HG03457 (cell line): ENCODE measurements at regions not wholly inside any gene's neighbourhood (a gene's known extent, or its start where the extent isn't known, plus 50 kb on each side); places are given as distances from the start of the nearest gene placed in this dataset.

Experiments used
- ATAC-seq: cut with Tn5 transposase; IDR thresholded peaks from one replicate; pipeline ENCODE4 v1.9.1; 2021; ENCODE audit warnings: moderate number of reproducible peaks; ENCODE audit not compliant: unreplicated experiment

- no peak for ATAC-seq
Observed at GRCh38 chr2:236317938-236318396, 53.8 kb upstream of the ASB18 start.

GRCh38 chr2:236318401-236318800 is 54.2 kb upstream of the ASB18 start:
- no peak for ATAC-seq

- ATAC-seq: no peak
Observed at GRCh38 chr2:236319036-236319435, 54.8 kb upstream of the ASB18 start.

- ATAC-seq: no peak
Observed at GRCh38 chr2:236321415-236321814, 57.2 kb upstream of the ASB18 start.

GRCh38 chr2:236333417-236334121 is 69.4 kb upstream of the ASB18 start:
- no peak for ATAC-seq

GRCh38 chr2:236334122-236334876 is 70.1 kb upstream of the ASB18 start:
- no peak for ATAC-seq

- no peak for ATAC-seq
Observed at GRCh38 chr2:236335696-236336574, 71.7 kb upstream of the ASB18 start.

- no peak for ATAC-seq
Observed at GRCh38 chr2:236336575-236337464, 72.6 kb upstream of the ASB18 start.

GRCh38 chr2:236337465-236338325 is 73.5 kb upstream of the ASB18 start:
- no peak for ATAC-seq

GRCh38 chr2:236338495-236339184 is 74.4 kb upstream of the ASB18 start:
- no peak for ATAC-seq

- ATAC-seq: no peak
Observed at GRCh38 chr2:236340251-236340650, 76.0 kb upstream of the ASB18 start.

- no peak for ATAC-seq
Observed at GRCh38 chr2:236341067-236341466, 76.9 kb upstream of the ASB18 start.

GRCh38 chr2:236341721-236342120 is 77.5 kb upstream of the ASB18 start:
- no peak for ATAC-seq

- no peak for ATAC-seq
Observed at GRCh38 chr2:236342507-236342906, 78.3 kb upstream of the ASB18 start.

- no peak for ATAC-seq
Observed at GRCh38 chr2:236342951-236343350, 78.7 kb upstream of the ASB18 start.

- no peak for ATAC-seq
Observed at GRCh38 chr2:236343400-236344161, 79.4 kb upstream of the ASB18 start.

GRCh38 chr2:236344446-236344845 is 80.2 kb upstream of the ASB18 start:
- ATAC-seq: no peak

GRCh38 chr2:236345081-236345714 is 81.0 kb upstream of the ASB18 start:
- ATAC-seq: no peak
